ENCODE measurements at regions not wholly inside any gene's neighbourhood (a gene's known extent, or its start where the extent isn't known, plus 50 kb on each side); places are given as distances from the start of the nearest gene placed in this dataset.

GRCh38 chr2:177314722-177315264, 50.3 kb upstream of the NFE2L2 start:
- no peak for DNase-seq

- no peak for DNase-seq
These were observed 50.8 kb upstream of the NFE2L2 start for GRCh38 chr2:177315364-177315763.

- DNase-seq: no peak
These were observed 52.2 kb upstream of the NFE2L2 start for GRCh38 chr2:177316756-177317155.

- no peak for DNase-seq
These were observed 52.9 kb upstream of the NFE2L2 start for GRCh38 chr2:177317443-177317842.

- DNase-seq: no peak
These were observed 53.3 kb upstream of the NFE2L2 start for GRCh38 chr2:177317857-177318256.

- no peak for DNase-seq
These were observed 54.1 kb upstream of the NFE2L2 start for GRCh38 chr2:177318613-177319012.

GRCh38 chr2:177320596-177320995, 56.1 kb upstream of the NFE2L2 start:
- DNase-seq: no peak

GRCh38 chr2:177322801-177323261, 58.3 kb upstream of the NFE2L2 start:
- no peak for DNase-seq

- no peak for DNase-seq
These were observed 60.3 kb upstream of the NFE2L2 start for GRCh38 chr2:177324797-177325196.

GRCh38 chr2:177325554-177325953, 61.0 kb upstream of the NFE2L2 start:
- DNase-seq: no peak

GRCh38 chr2:177326005-177326404, 61.5 kb upstream of the NFE2L2 start:
- no peak for DNase-seq

GRCh38 chr2:177326591-177326990, 62.1 kb upstream of the NFE2L2 start:
- no peak for DNase-seq

- no peak for DNase-seq
These were observed 62.5 kb upstream of the NFE2L2 start for GRCh38 chr2:177327009-177327408.

GRCh38 chr2:177328056-177328455, 63.5 kb upstream of the NFE2L2 start:
- DNase-seq: no peak

- no peak for DNase-seq
These were observed 63.5 kb upstream of the AGPS start for GRCh38 chr2:177329064-177329463.

- DNase-seq: no peak
These were observed 61.0 kb upstream of the AGPS start for GRCh38 chr2:177331466-177331997.

GRCh38 chr2:177332026-177332991, 60.3 kb upstream of the AGPS start:
- peak; percentile 47 for DNase-seq

GRCh38 chr2:177332992-177333388, 59.6 kb upstream of the AGPS start:
- no peak for DNase-seq

GRCh38 chr2:177334940-177335543, 57.5 kb upstream of the AGPS start:
- no peak for DNase-seq

- no peak for DNase-seq
These were observed 56.6 kb upstream of the AGPS start for GRCh38 chr2:177335917-177336450.

GRCh38 chr2:177338177-177338721, 54.3 kb upstream of the AGPS start:
- DNase-seq: no peak

GRCh38 chr2:177340158-177340557, 52.4 kb upstream of the AGPS start:
- DNase-seq: no peak

GRCh38 chr2:177342736-177343135, 49.8 kb upstream of the AGPS start:
- DNase-seq: no peak

Data from NCI-H1694 (cell line).